ENCODE measurements at regions not wholly inside any gene's neighbourhood (a gene's known extent, or its start where the extent isn't known, plus 50 kb on each side); places are given as distances from the start of the nearest gene placed in this dataset.
"Not testable (repeated sequence)": the region's sequence is repeated elsewhere in the genome, so short reads cannot be mapped to it uniquely, and the experiment has no call there.

DNA sequence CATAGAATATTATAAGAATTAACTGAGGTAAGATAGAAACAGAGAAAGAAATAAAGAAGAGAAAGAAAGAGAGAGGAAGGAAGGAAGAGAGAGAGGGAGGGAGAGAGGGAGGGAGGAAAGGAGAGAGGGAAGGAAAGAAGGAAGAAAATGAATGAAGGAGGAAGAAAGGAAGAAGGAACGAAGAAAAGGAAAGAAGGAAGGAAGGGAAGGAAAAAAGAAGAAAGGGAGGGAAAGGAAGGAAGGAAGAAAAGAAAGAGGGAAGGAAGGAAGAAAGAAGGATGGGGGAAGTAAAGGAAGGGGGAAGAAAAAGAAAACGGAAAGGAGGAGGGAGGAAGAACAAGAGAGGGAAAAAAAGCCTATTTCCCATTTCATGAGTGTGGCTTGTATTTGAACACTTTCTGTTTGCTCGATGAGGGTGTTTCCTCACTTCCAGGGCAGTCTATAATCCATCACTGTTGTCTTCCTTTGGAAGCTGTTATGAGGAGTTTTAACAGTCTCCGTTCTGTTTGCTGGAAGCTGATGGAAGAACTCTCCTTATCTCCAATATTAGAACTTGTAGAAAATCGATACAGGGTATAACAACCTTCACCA, 402.4 kb downstream of the TMEM114 start:
- no peak for DNase-seq (ENCODE audit: low spot score)

- no peak for DNase-seq (ENCODE audit: low spot score)
Observed at GRCh38 chr16:8184854-8185253, 405.5 kb downstream of the TMEM114 start.

- no peak for DNase-seq (ENCODE audit: low spot score)
Observed at GRCh38 chr16:8183176-8184099, 406.9 kb downstream of the TMEM114 start.

GRCh38 chr16:8182761-8183160, 407.6 kb downstream of the TMEM114 start:
- DNase-seq (ENCODE audit: low spot score) = no peak

GRCh38 chr16:8179615-8180014, 410.7 kb downstream of the TMEM114 start:
- no peak for DNase-seq (ENCODE audit: low spot score)

DNA sequence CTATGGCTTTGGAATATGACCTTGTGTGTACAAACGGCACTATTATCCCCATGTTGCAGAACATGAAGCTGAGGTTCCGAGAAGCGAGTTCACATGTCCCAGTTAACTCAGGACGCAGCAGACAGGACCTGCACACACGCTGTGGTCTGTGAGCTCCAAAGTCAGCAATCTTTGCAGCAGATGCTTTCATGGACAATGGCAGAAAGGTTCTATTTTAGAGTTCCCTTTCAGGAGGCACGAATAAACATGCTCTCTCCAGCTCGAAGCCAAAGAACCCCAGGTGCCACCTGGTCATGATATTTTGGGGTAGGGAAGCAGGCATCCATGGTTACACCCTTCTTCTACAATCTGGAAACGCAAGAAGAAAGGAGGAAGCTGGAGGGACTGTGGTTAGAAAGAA, 412.0 kb downstream of the TMEM114 start:
- no peak for DNase-seq (ENCODE audit: low spot score)

- DNase-seq (ENCODE audit: low spot score) = no peak
Observed at GRCh38 chr16:8175411-8175810, 414.9 kb downstream of the TMEM114 start.

- peak; percentile 52 for DNase-seq (ENCODE audit: low spot score)
Observed at GRCh38 chr16:8173111-8173644, 417.1 kb downstream of the TMEM114 start.

- no peak for DNase-seq (ENCODE audit: low spot score)
Observed at GRCh38 chr16:8172551-8172950, 417.8 kb downstream of the TMEM114 start.

GRCh38 chr16:8168016-8168415, 422.3 kb downstream of the TMEM114 start:
- DNase-seq (ENCODE audit: low spot score) = peak; percentile 65

DNA sequence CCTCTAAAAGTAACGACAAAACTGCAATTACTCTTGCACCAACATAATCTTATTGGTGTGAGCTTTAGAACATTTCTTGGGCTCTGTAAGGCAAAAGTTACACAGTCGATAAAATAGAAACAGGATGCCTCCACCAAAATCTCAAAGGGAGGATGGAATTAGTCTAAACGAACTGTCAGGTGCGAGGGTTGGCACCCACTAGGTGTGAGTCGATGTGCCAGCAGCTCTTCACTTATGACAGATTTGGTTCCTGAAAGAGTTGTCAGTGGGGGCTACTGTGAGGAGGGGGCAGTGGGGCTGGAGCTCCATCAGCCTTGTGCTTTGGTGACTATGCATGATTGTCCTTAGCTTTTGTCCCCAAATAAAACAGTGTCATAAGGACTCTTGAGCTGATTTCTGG, 422.9 kb downstream of the TMEM114 start:
- peak; percentile 32 for DNase-seq (ENCODE audit: low spot score)

DNA sequence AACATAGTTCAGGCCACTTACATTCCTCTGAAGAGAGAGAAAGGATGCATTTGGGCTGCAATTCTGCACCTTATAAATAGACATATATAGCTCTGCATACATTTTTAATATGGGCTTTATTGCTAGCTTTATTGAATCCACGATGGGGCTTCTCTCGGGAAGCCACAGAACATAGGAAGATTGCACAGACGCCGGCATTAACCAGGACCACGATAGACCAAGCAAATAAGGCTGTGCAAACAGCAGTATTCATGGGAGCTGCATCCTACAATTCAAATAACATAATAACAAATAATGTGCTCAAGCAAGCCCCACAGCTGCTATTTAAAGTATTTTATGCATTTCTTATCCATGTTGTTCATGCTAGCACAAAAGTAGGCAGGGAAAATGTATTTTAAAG, 432.3 kb downstream of the TMEM114 start:
- DNase-seq (ENCODE audit: low spot score) = no peak

DNA sequence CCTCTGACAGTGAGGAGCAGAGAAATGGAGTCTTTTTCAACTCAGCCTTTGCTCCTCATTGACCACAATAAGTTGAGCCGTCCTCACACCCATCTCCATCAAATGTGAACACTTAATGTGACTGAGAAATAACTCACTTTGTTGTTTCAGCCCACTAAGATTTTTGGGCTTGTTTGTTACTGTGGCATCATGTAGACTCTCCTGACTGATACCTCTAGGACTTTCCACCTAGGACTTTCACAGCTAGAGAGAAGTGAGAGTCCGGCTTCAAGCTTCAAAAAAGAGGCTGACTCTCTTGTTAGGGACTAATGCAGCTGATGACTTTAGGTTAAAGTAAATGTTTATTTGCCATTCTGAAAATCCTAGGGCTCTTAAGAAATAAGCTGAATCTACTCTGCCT, 435.0 kb downstream of the TMEM114 start:
- DNase-seq (ENCODE audit: low spot score) = no peak

DNA sequence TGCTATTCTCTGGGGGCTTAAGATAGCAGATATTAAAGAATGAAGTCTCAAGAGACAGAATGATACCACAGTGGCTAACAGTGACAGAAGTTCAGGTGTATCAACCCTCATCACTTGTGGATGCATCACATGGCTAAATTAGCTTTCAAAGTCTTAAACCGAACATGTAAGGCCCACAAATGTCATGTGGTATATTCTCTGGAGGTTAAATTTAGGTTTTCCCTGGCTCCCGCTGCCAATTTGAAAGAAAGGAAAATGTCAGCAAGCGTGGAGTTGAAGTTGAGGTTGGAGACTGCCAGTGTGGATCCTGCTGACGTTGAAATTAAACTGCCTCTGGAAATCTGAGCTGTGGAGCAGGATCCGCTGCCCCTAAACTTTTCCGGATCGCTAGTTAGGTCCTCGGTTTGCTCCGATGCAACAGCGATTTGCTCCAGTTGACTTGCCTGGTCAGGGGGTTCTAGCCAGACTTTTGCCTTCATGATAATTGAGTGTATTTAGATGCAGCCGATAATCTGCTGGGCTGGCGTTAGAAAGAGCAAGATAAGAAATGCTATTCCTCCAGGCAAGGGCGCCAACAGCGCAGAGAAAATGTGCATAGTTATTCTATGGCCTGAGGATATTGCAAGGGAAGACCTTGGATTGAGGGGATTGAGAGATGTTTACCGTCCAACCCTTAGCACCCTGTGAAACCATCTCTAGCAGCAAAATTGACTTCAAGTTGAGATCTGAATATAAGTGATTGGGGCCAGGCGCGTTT, 443.9 kb downstream of the TMEM114 start:
- DNase-seq (ENCODE audit: low spot score) = no peak

- DNase-seq (ENCODE audit: low spot score) = no peak
Observed at GRCh38 chr16:8138666-8139065, 451.6 kb downstream of the TMEM114 start.

GRCh38 chr16:8137606-8138005, 452.7 kb downstream of the TMEM114 start:
- no peak for DNase-seq (ENCODE audit: low spot score)

GRCh38 chr16:8130197-8130596, 460.1 kb downstream of the TMEM114 start:
- no peak for DNase-seq (ENCODE audit: low spot score)

- no peak for DNase-seq (ENCODE audit: low spot score)
Observed at GRCh38 chr16:8127070-8127469, 463.2 kb downstream of the TMEM114 start.

- DNase-seq (ENCODE audit: low spot score) = no peak
Observed at GRCh38 chr16:8126313-8126712, 464.0 kb downstream of the TMEM114 start.

DNA sequence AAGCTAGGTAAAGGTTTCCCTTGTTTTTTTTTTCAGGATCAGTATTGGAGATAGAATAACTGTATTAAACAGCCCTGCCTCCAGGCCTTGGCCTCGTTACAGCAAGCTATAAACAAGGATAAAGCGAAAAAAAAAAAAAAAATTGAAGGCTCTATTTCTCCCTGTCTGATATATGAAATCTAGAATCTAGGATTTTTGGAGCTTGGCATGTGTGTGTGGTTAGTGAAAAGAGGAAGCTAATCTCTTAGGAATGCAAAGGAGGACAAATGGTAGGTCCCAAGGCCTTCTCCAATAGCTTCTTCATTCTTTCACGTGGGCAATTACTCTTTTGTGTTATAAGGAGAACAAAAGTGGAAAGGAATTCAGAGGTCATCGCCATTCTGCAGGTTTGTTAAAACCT, 470.3 kb downstream of the TMEM114 start:
- DNase-seq (ENCODE audit: low spot score) = no peak

DNA sequence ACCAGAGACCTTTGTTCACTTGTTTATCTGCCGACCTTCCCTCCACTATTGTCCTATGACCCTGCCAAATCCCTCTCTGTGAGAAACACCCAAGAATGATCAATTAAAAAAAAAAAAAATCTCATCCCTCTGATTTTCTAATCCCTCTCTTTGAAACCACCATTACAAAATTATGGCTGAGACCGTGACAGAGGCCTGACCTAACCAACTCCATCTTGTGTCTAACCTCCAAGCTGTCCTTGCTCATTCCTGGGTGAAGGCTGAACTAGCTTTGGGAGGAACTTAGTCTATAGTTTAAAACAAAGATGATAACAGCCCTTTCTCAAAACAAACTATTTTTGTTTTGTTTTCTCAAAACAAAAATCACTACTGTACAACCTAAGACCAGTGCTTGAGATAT, 474.5 kb downstream of the TMEM114 start:
- no peak for DNase-seq (ENCODE audit: low spot score)

DNA sequence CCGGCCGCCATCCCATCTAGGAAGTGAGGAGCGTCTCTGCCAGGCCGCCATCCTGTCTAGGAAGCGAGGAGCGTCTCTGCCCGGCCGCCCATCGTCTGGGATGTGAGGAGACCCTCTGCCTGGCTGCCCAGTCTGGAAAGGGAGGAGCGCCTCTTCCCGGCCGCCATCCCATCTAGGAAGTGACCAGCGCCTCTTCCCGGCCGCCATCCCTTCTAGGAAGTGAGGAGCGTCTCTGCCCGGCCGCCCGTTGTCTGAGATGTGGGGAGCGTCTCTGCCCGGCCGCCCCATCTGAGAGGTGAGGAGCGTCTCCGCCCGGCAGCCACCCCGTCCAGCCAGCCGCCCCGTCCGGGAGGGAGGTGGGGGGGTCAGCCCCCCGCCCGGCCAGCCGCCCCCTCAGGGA, 475.4 kb downstream of the TMEM114 start:
- DNase-seq (ENCODE audit: low spot score) = not testable (repeated sequence)

DNA sequence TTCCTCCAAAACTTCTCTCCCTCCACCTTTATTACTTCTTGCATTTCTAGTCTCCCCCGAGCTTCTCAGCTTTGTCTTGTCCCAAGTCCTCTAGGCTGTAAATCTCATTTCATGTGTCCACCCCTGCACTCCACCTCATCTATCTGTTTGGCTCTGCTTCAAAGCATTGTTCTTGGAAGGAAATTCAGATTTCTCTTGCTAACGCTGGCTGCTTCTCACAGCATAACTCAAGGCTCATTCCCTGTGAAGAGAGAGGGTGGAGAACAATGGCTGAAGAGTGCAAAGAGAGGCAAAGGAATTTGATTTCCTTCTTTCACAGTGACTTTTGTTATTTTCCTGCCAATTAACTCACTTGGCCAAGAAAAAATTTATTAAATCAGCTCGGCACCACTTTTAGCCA, 476.5 kb downstream of the TMEM114 start:
- DNase-seq (ENCODE audit: low spot score) = no peak
